ENCODE measurements at regions not wholly inside any gene's neighbourhood (a gene's known extent, or its start where the extent isn't known, plus 50 kb on each side); places are given as distances from the start of the nearest gene placed in this dataset.
"Not testable (repeated sequence)": the region's sequence is repeated elsewhere in the genome, so short reads cannot be mapped to it uniquely, and the experiment has no call there.

GRCh38 chr1:239107676-239108075 is 278.7 kb upstream of the CHRM3 start:
- Histone ChIP-seq H3K4me1 (ENCODE audit: control insufficient read depth in 2 of 2, insufficient read depth in 2 of 2, low read length in 2 of 2) (no peaks in the 10 kb centered on the region), H3K27ac (ENCODE audit: low read length in 2 of 2) (no peak overlapping the region), H3K4me3 (ENCODE audit: control extremely low read depth in 1 of 5, extremely low read depth in 1 of 5, insufficient read depth in 1 of 5, low read depth in 2 of 5, low read length in 4 of 5) (no peak overlapping the region), H3K9ac (ENCODE audit: low read length) (no peak overlapping the region), H4K20me1 (ENCODE audit: control insufficient read depth, insufficient read depth, low read length, poor library complexity, severe bottlenecking) (no peaks in the 10 kb centered on the region), H3K36me3 (replicated peaks in 1 of 2; ENCODE audit: control extremely low read depth in 1 of 2, control insufficient read depth in 1 of 2, extremely low read depth in 1 of 2, insufficient read depth in 2 of 2, low read length in 1 of 2) (no peaks in the 10 kb centered on the region), H3K27me3 (replicated peaks in 1 of 4; ENCODE audit: control extremely low read depth in 1 of 4, control insufficient read depth in 3 of 4, insufficient read depth in 4 of 4, low read length in 3 of 4) (no peaks in the 10 kb centered on the region), H2AFZ (ENCODE audit: insufficient read depth, low read depth, low read length, poor library complexity, severe bottlenecking) (no peak overlapping the region), H3K79me2 (ENCODE audit: control insufficient read depth, insufficient read depth, low read length) (no peaks in the 10 kb centered on the region), H3K9me3 (ENCODE audit: control extremely low read depth in 1 of 3, control insufficient read depth in 2 of 3, insufficient read depth in 1 of 3, low read length in 2 of 3) (no peaks in the 10 kb centered on the region), H3K4me2 (replicated peaks; ENCODE audit: low read depth, low read length, poor library complexity, severe bottlenecking) (no peak overlapping the region)
- ATAC-seq (ENCODE audit: low read depth) (no peak), DNase-seq (no peak)
- POLR2A ChIA-PET: no interaction called here
- intact Hi-C loops (cut with micrococcal nuclease): no loop called here
- Mint-ChIP-seq H3K27me3 (no peaks in the 10 kb centered on the region), H3K4me3 (no peak overlapping the region), H3K9me3 (ENCODE audit: insufficient read depth) (peaks cover 3% of the 10 kb centered on the region), H3K4me1 (no peaks in the 10 kb centered on the region), H3K27ac (no peak overlapping the region)
- WGBS (ENCODE audit: insufficient coverage): 92% methylated on average over 5 of the region's 7 CpGs
- TF ChIP-seq EZH2 (IDR thresholded peaks at IDR 0.05; ENCODE audit: borderline replicate concordance, insufficient read depth, low read depth, low read length, poor library complexity, severe bottlenecking) (no peak), CTCF (IDR thresholded peaks at IDR 0.05) (no peak)
- CTCF ChIA-PET: no interaction called here

- CTCF ChIA-PET; intact Hi-C loops (cut with micrococcal nuclease); H3K36me3 ChIP-seq (replicated peaks in 1 of 2; ENCODE audit: control extremely low read depth in 1 of 2, control insufficient read depth in 1 of 2, extremely low read depth in 1 of 2, insufficient read depth in 2 of 2, low read length in 1 of 2); H3K4me2 ChIP-seq (replicated peaks; ENCODE audit: low read depth, low read length, poor library complexity, severe bottlenecking); H3K9me3 Mint-ChIP-seq (ENCODE audit: insufficient read depth); H3K4me3 Mint-ChIP-seq; H3K9me3 ChIP-seq (ENCODE audit: control extremely low read depth in 1 of 3, control insufficient read depth in 2 of 3, insufficient read depth in 1 of 3, low read length in 2 of 3); H4K20me1 ChIP-seq (ENCODE audit: control insufficient read depth, insufficient read depth, low read length, poor library complexity, severe bottlenecking); H3K27me3 ChIP-seq (replicated peaks in 1 of 4; ENCODE audit: control extremely low read depth in 1 of 4, control insufficient read depth in 3 of 4, insufficient read depth in 4 of 4, low read length in 3 of 4); H3K27ac ChIP-seq (ENCODE audit: low read length in 2 of 2); H3K79me2 ChIP-seq (ENCODE audit: control insufficient read depth, insufficient read depth, low read length); DNase-seq; H3K9ac ChIP-seq (ENCODE audit: low read length); H3K27ac Mint-ChIP-seq; H3K4me3 ChIP-seq (ENCODE audit: control extremely low read depth in 1 of 5, extremely low read depth in 1 of 5, insufficient read depth in 1 of 5, low read depth in 2 of 5, low read length in 4 of 5); ATAC-seq (ENCODE audit: low read depth); H2AFZ ChIP-seq (ENCODE audit: insufficient read depth, low read depth, low read length, poor library complexity, severe bottlenecking); H3K27me3 Mint-ChIP-seq; H3K4me1 Mint-ChIP-seq; H3K4me1 ChIP-seq (ENCODE audit: control insufficient read depth in 2 of 2, insufficient read depth in 2 of 2, low read length in 2 of 2); POLR2A ChIA-PET: not testable (repeated sequence)
- no CpG with 5 or more reads among the region's 7 CpGs for WGBS (ENCODE audit: insufficient coverage)
Measured at GRCh38 chr1:239106689-239107088, 279.7 kb upstream of the CHRM3 start.

Measured in B cell (primary cell).